Peyer's patch (tissue), 4 donors: ENCODE measurements at regions not wholly inside any gene's neighbourhood (a gene's known extent, or its start where the extent isn't known, plus 50 kb on each side); places are given as distances from the start of the nearest gene placed in this dataset.

Source experiments
- CTCF ChIP-seq, 6 experiments: fragments of 450-650 bp in 4 of 6; fragments of 200-600 bp in 2 of 6; sonication (generic) in 1 of 6; IDR thresholded peaks; one replicate each; pipeline ENCODE4 v1.5.1; 2017 to 2019; ENCODE audit warnings: antibody characterized with exemption in 6 of 6, mild to moderate bottlenecking in 3 of 6, moderate library complexity in 1 of 6
- POLR2A ChIP-seq, 2 donors: fragments of 450-650 bp; IDR thresholded peaks; one replicate each; pipeline ENCODE4 v1.5.1; 2017; ENCODE audit warnings: antibody characterized with exemption in 2 of 2, mild to moderate bottlenecking in 2 of 2, moderate library complexity in 2 of 2

DNA sequence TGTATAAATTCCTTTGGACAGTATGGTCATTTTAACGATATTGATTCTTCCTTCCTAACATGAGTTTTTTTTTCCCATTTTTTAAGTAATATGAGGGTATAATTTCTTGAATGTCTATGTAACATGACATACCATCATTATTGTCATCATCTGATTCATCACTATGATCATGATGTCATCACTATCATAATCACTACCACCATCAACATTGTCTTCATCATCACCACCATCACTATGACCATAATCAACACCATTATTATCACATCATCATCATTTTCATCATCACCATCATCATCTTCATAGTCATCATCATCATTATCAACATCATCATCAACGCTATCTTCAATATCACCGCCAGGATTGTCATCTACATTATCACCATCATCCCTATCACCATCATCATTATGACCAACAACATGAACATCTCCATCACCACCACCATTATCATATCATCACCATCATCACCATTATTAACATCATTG, 1377.2 kb downstream of the CDY2B start:
- TF ChIP-seq POLR2A (IDR thresholded peaks at IDR 0.05), result no peak
- no peak for TF ChIP-seq CTCF (IDR thresholded peaks at IDR 0.05)
